Type B pancreatic cell (in vitro differentiated cells): ENCODE measurements at regions not wholly inside any gene's neighbourhood (a gene's known extent, or its start where the extent isn't known, plus 50 kb on each side); places are given as distances from the start of the nearest gene placed in this dataset.

Experiments used
- DNase-seq: peaks from one replicate; pipeline ENCODE4 v3.0.0; 2021; ENCODE audit warnings: mixed read lengths; ENCODE audit not compliant: unreplicated experiment; ENCODE audit errors: extremely low spot score
- H3K27ac Mint-ChIP-seq: 2 replicates; pipeline ENCODE4 v1.8.0; 2021; ENCODE audit warnings: mild to moderate bottlenecking, mixed read lengths
- H3K27me3 Mint-ChIP-seq: 2 replicates; pipeline ENCODE4 v1.8.0; 2021; ENCODE audit warnings: mixed read lengths
- H3K36me3 Mint-ChIP-seq: 2 replicates; pipeline ENCODE4 v1.8.0; 2021; ENCODE audit warnings: mixed read lengths
- H3K4me1 Mint-ChIP-seq: one replicate; pipeline ENCODE4 v1.8.0; 2021; ENCODE audit warnings: mixed read lengths; ENCODE audit not compliant: unreplicated experiment
- H3K4me3 Mint-ChIP-seq: 2 replicates; pipeline ENCODE4 v1.8.0; 2021; ENCODE audit warnings: mild to moderate bottlenecking, mixed read lengths
- H3K9me3 Mint-ChIP-seq: 2 replicates; pipeline ENCODE4 v1.8.0; 2021; ENCODE audit warnings: mixed read lengths
- CTCF ChIP-seq: fragments of 200-600 bp; sonication (generic); conservative IDR thresholded peaks from 2 replicates; pipeline ENCODE4 v1.5.0; 2021; ENCODE audit warnings: antibody characterized with exemption, mild to moderate bottlenecking

GRCh38 chr5:68548959-68549676, 333.6 kb downstream of the PIK3R1 start:
- no peak overlapping the region for H3K4me3 Mint-ChIP-seq

GRCh38 chr5:68550015-68550414, 334.5 kb downstream of the PIK3R1 start:
- Mint-ChIP-seq H3K27ac (no peak overlapping the region), H3K27me3 (peaks cover 2% of the 10 kb centered on the region), H3K36me3 (no peaks in the 10 kb centered on the region), H3K9me3 (peaks cover 4% of the 10 kb centered on the region), H3K4me3 (no peak overlapping the region), H3K4me1 (peaks cover 15% of the 10 kb centered on the region)
- TF ChIP-seq CTCF: no peak
- DNase-seq: no peak

More at GRCh38 chr5:68548959-68549676, 333.6 kb downstream of the PIK3R1 start:
- Mint-ChIP-seq H3K27ac (peak overlapping the region; percentile 64), H3K36me3 (no peaks in the 10 kb centered on the region), H3K27me3 (peaks cover 2% of the 10 kb centered on the region), H3K9me3 (peaks cover 4% of the 10 kb centered on the region), H3K4me1 (peaks cover 20% of the 10 kb centered on the region)
- TF ChIP-seq CTCF: no peak
- DNase-seq: no peak

- Mint-ChIP-seq H3K27ac (no peak overlapping the region), H3K36me3 (no peaks in the 10 kb centered on the region), H3K27me3 (peaks cover 2% of the 10 kb centered on the region), H3K4me3 (no peak overlapping the region), H3K4me1 (peaks cover 15% of the 10 kb centered on the region), H3K9me3 (peaks cover 4% of the 10 kb centered on the region)
- no peak for TF ChIP-seq CTCF
- DNase-seq: no peak
These were observed 335.9 kb downstream of the PIK3R1 start for GRCh38 chr5:68551436-68551835.

GRCh38 chr5:68554571-68555279, 339.2 kb downstream of the PIK3R1 start:
- Mint-ChIP-seq H3K4me3 (no peak overlapping the region), H3K36me3 (no peaks in the 10 kb centered on the region), H3K9me3 (no peaks in the 10 kb centered on the region), H3K4me1 (peaks cover 10% of the 10 kb centered on the region), H3K27me3 (no peaks in the 10 kb centered on the region), H3K27ac (no peak overlapping the region)
- no peak for TF ChIP-seq CTCF
- DNase-seq: no peak

GRCh38 chr5:68555907-68556681, 340.5 kb downstream of the PIK3R1 start:
- Mint-ChIP-seq H3K36me3 (no peaks in the 10 kb centered on the region), H3K27me3 (no peaks in the 10 kb centered on the region), H3K4me3 (no peak overlapping the region), H3K9me3 (no peaks in the 10 kb centered on the region), H3K27ac (no peak overlapping the region), H3K4me1 (peaks cover 10% of the 10 kb centered on the region)
- TF ChIP-seq CTCF: no peak
- no peak for DNase-seq
